Suprapubic skin (tissue), 4 donors: ENCODE measurements at regions not wholly inside any gene's neighbourhood (a gene's known extent, or its start where the extent isn't known, plus 50 kb on each side); places are given as distances from the start of the nearest gene placed in this dataset.

Source experiments
- DNase-seq, 2 donors: peaks; one replicate each; pipeline ENCODE4 v3.0.0-alpha.2; 2019; ENCODE audit warnings: low spot score in 2 of 2
- H3K27ac ChIP-seq: fragments of 200-600 bp; sonication (generic); one replicate; pipeline ENCODE4 v1.5.1; 2019
- H3K27me3 ChIP-seq: fragments of 200-600 bp; sonication (generic); one replicate; pipeline ENCODE4 v1.5.1; 2019
- H3K36me3 ChIP-seq: fragments of 200-600 bp; sonication (generic); one replicate; pipeline ENCODE4 v1.5.1; 2019
- H3K4me1 ChIP-seq: fragments of 200-600 bp; sonication (generic); one replicate; pipeline ENCODE4 v1.5.1; 2019
- H3K4me3 ChIP-seq: fragments of 200-600 bp; sonication (generic); one replicate; pipeline ENCODE4 v1.5.1; 2019; ENCODE audit warnings: mild to moderate bottlenecking
- H3K9me3 ChIP-seq: fragments of 200-600 bp; sonication (generic); one replicate; pipeline ENCODE4 v1.5.1; 2019
- EP300 ChIP-seq: sonication (generic); formaldehyde crosslinking; IDR thresholded peaks from one replicate; pipeline ENCODE4 v1.6.1; 2017; ENCODE audit warnings: antibody characterized with exemption
- POLR2A ChIP-seq, 2 donors: fragments of 450-650 bp; IDR thresholded peaks; one replicate each; pipeline ENCODE4 v1.6.1; 2017; ENCODE audit warnings: antibody characterized with exemption in 2 of 2, mild to moderate bottlenecking in 2 of 2, moderate library complexity in 2 of 2
- POLR2AphosphoS5 ChIP-seq, 3 donors: sonication (generic); formaldehyde crosslinking; IDR thresholded peaks; one replicate each; pipeline ENCODE4 v1.6.1; 2017; ENCODE audit warnings: antibody characterized with exemption in 3 of 3
- WGBS: methylation state at CpG from one replicate; pipeline ENCODE4 v1.1.5; 2018; 5-methylcytosine and 5-hydroxymethylcytosine counted together
- TF ChIP-seq, protein P1 (sequence below), 2 donors: fragments of 200-600 bp in 1 of 2; fragments of 450-650 bp in 1 of 2; sonication (generic) in 1 of 2; IDR thresholded peaks; one replicate each; pipeline ENCODE4 v1.5.1; 2016 to 2019; ENCODE audit warnings: antibody characterized with exemption in 2 of 2, mild to moderate bottlenecking in 1 of 2, moderate library complexity in 1 of 2

DNA sequence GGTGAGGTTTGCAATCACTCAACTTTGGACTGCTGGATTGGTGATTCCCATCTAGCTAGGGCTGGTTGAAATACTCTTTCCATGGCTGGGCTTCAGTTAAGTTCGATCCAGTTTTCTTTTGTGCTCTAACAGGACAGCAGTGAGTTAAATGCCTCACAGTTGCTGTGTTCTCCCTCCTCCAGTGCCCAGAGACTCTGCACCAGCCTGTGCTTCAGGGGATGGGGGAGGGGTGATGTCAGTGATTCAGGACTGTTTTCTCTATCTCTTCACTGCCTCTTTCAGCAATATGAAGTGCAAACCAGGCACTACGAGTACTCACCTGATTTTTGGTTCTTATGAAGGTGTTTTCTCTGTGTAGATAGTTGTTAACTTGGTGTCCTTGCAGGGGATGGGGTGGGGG is 88.2 kb upstream of the FAM83B start:
- WGBS, result 81% methylated on average over 2 of the region's 2 CpGs
- no peak for DNase-seq
- Histone ChIP-seq H3K27me3 (no peaks in the 10 kb centered on the region), H3K4me1 (no peaks in the 10 kb centered on the region), H3K27ac (no peak overlapping the region), H3K9me3 (no peaks in the 10 kb centered on the region), H3K4me3 (no peak overlapping the region), H3K36me3 (no peaks in the 10 kb centered on the region)
- TF ChIP-seq POLR2AphosphoS5 (IDR thresholded peaks at IDR 0.05) (no peak), POLR2A (IDR thresholded peaks at IDR 0.05) (no peak), EP300 (no peak)
- TF ChIP-seq, protein P1, sequence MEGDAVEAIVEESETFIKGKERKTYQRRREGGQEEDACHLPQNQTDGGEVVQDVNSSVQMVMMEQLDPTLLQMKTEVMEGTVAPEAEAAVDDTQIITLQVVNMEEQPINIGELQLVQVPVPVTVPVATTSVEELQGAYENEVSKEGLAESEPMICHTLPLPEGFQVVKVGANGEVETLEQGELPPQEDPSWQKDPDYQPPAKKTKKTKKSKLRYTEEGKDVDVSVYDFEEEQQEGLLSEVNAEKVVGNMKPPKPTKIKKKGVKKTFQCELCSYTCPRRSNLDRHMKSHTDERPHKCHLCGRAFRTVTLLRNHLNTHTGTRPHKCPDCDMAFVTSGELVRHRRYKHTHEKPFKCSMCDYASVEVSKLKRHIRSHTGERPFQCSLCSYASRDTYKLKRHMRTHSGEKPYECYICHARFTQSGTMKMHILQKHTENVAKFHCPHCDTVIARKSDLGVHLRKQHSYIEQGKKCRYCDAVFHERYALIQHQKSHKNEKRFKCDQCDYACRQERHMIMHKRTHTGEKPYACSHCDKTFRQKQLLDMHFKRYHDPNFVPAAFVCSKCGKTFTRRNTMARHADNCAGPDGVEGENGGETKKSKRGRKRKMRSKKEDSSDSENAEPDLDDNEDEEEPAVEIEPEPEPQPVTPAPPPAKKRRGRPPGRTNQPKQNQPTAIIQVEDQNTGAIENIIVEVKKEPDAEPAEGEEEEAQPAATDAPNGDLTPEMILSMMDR (IDR thresholded peaks at IDR 0.05), result no peak

DNA sequence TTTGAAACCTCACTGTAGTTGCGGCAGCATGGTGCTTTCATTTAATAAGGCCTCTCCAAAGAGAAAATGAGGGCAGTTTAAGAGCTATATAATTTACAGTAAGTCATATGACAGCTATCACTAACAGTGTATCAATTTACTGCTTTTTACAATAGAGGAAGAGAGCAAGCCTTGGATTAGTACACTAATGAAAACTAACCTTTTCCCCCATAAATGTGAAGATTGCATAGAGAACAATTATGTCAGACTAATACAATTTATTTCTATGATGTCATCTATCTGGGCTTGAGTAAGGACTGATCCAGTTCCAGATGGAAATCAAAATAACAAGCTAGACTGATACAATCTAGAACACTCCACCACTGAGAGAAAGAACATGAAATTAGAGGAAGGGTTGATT is 78.1 kb upstream of the FAM83B start:
- TF ChIP-seq POLR2A (IDR thresholded peaks at IDR 0.05), result no peak
- TF ChIP-seq EP300, result no peak
- TF ChIP-seq POLR2AphosphoS5 (IDR thresholded peaks at IDR 0.05), result no peak
- TF ChIP-seq, protein P1 (IDR thresholded peaks at IDR 0.05), result no peak
- no peaks in the 10 kb centered on the region for H3K9me3 ChIP-seq
- WGBS, result 83% methylated on average over 1 of the region's 1 CpG
- no peak overlapping the region for H3K4me3 ChIP-seq
- no peaks in the 10 kb centered on the region for H3K4me1 ChIP-seq
- DNase-seq, result no peak
- H3K36me3 ChIP-seq, result no peaks in the 10 kb centered on the region
- no peaks in the 10 kb centered on the region for H3K27me3 ChIP-seq
- no peak overlapping the region for H3K27ac ChIP-seq

DNA sequence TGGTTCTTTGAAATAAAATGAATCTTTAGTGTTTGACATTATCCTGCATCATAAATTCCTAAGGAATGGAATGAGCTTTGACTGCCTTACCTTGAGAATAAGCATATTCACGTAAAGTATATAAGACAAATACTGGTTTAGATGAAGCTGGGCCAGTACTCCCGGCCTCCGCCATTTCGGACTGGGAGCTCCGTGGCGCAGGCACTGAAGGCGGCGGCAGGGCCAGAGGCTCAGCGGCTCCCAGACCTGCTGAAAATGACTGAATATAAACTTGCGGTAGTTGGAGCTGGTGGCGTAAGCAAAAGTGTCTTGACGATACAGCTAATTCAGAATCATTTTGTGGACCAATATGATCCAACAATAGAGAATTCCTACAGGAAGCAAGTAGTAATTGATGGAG is 76.2 kb upstream of the FAM83B start:
- Histone ChIP-seq H3K4me1 (no peaks in the 10 kb centered on the region), H3K9me3 (no peaks in the 10 kb centered on the region), H3K27ac (no peak overlapping the region), H3K27me3 (no peaks in the 10 kb centered on the region), H3K36me3 (no peaks in the 10 kb centered on the region), H3K4me3 (no peak overlapping the region)
- TF ChIP-seq, protein P1 (IDR thresholded peaks at IDR 0.05), result no peak
- TF ChIP-seq EP300 (no peak), POLR2AphosphoS5 (IDR thresholded peaks at IDR 0.05) (no peak), POLR2A (IDR thresholded peaks at IDR 0.05) (no peak)
- WGBS, result 95% methylated on average over 12 of the region's 12 CpGs
- DNase-seq, result no peak

DNA sequence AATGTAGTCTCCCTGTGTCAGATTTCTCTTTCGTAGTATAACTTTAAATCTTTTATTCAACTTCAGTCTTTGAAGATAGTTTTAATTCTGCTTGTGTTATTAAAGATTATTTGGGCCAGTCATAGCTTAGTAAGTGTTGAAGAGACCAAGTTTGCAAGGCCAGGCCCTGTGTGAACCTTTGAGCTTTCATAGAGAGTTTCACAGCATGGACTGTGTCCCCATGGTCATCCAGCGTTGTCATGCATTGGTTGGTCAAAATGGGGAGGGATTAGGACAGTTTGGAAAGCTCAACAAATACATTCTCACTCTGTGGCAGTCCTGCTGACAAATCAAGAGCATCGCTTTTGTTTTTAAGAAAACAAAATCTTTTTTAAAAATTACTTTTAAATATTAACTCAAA is 74.6 kb upstream of the FAM83B start:
- 92% methylated on average over 3 of the region's 3 CpGs for WGBS
- Histone ChIP-seq H3K9me3 (no peaks in the 10 kb centered on the region), H3K27me3 (no peaks in the 10 kb centered on the region), H3K27ac (no peak overlapping the region), H3K4me1 (no peaks in the 10 kb centered on the region), H3K4me3 (no peak overlapping the region), H3K36me3 (no peaks in the 10 kb centered on the region)
- no peak for DNase-seq
- TF ChIP-seq, protein P1 (IDR thresholded peaks at IDR 0.05), result no peak
- TF ChIP-seq POLR2A (IDR thresholded peaks at IDR 0.05), result no peak
- TF ChIP-seq POLR2AphosphoS5 (IDR thresholded peaks at IDR 0.05), result no peak
- no peak for TF ChIP-seq EP300

GRCh38 chr6:54772610-54773009 is 74.0 kb upstream of the FAM83B start:
- no peak for DNase-seq
- TF ChIP-seq POLR2A (IDR thresholded peaks at IDR 0.05), result no peak
- TF ChIP-seq, protein P1 (IDR thresholded peaks at IDR 0.05), result no peak
- TF ChIP-seq EP300, result no peak
- TF ChIP-seq POLR2AphosphoS5 (IDR thresholded peaks at IDR 0.05), result no peak
- WGBS, result 78% methylated on average over 2 of the region's 2 CpGs
- H3K9me3 ChIP-seq, result no peaks in the 10 kb centered on the region
- H3K27ac ChIP-seq, result no peak overlapping the region
- H3K4me1 ChIP-seq, result no peaks in the 10 kb centered on the region
- H3K36me3 ChIP-seq, result no peaks in the 10 kb centered on the region
- H3K27me3 ChIP-seq, result no peaks in the 10 kb centered on the region
- H3K4me3 ChIP-seq, result no peak overlapping the region
